OCI-LY7 (cell line): ENCODE measurements at regions not wholly inside any gene's neighbourhood (a gene's known extent, or its start where the extent isn't known, plus 50 kb on each side); places are given as distances from the start of the nearest gene placed in this dataset.

Experiments
- EZH2phosphoT487 ChIP-seq: fragments of 200-600 bp; sonication (generic); IDR thresholded peaks from 2 replicates; pipeline ENCODE4 v1.6.1; 2018; ENCODE audit warnings: low read depth, borderline replicate concordance, mild to moderate bottlenecking, mixed run types, antibody characterized with exemption, low read length, moderate library complexity, mixed read lengths
- TF ChIP-seq, protein P1 (sequence below): fragments of 200-600 bp; sonication (generic); conservative IDR thresholded peaks from 2 replicates; pipeline ENCODE4 v1.5.1; 2014; ENCODE audit warnings: mild to moderate bottlenecking, antibody characterized with exemption, low read length, moderate library complexity, mixed read lengths

DNA sequence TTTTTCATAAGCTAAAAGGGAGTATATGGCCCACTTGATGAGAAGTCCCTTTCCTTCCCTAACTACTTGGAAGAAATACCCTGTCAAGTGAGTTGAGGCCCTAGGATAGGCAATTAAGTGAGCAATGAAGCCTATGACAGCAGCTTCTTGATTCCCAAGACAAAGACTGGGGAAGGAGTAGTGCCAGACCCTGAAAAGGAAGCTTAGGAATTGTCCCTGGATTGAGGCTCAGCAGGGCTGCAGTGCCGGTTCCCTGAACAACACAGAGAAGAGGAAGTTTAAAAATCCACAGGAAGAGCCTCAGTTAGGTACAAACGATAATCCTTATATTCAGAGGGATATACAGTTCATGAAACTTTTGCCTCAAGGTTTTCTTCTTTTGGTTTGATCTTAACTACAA, 61.8 kb upstream of the RAD23B start:
- TF ChIP-seq, protein P1, sequence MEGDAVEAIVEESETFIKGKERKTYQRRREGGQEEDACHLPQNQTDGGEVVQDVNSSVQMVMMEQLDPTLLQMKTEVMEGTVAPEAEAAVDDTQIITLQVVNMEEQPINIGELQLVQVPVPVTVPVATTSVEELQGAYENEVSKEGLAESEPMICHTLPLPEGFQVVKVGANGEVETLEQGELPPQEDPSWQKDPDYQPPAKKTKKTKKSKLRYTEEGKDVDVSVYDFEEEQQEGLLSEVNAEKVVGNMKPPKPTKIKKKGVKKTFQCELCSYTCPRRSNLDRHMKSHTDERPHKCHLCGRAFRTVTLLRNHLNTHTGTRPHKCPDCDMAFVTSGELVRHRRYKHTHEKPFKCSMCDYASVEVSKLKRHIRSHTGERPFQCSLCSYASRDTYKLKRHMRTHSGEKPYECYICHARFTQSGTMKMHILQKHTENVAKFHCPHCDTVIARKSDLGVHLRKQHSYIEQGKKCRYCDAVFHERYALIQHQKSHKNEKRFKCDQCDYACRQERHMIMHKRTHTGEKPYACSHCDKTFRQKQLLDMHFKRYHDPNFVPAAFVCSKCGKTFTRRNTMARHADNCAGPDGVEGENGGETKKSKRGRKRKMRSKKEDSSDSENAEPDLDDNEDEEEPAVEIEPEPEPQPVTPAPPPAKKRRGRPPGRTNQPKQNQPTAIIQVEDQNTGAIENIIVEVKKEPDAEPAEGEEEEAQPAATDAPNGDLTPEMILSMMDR: no peak
- no peak for TF ChIP-seq EZH2phosphoT487
